ENCODE measurements at regions not wholly inside any gene's neighbourhood (a gene's known extent, or its start where the extent isn't known, plus 50 kb on each side); places are given as distances from the start of the nearest gene placed in this dataset.
A peak's percentile ranks its signal among the peaks of the same experiment; 100 is the strongest.

DNA sequence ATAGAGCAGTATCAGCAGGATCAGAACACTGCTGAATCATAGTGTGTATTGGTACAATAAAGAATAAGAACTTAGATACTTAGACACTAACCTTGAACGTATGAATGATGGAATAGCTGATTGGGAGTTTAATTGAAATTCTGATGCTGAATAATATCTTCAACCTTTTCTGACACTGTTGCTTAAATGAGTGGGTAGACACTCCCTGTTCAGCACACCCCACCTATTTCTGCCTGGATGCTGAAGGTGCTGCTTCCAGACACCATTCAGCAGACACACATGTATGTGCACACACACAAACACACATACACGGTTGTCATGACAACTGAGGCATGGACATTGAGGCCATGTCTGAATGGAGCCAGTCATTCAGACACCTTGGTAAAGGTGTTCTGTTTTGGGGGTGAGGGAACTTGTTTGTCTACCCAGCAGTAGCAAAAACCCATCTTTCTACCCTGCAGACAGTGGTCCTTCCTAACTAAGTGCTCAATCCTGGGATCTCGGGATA is 54.3 kb downstream of the TMEM215 start:
- DNase-seq (ENCODE audit: low read depth): no peak

DNA sequence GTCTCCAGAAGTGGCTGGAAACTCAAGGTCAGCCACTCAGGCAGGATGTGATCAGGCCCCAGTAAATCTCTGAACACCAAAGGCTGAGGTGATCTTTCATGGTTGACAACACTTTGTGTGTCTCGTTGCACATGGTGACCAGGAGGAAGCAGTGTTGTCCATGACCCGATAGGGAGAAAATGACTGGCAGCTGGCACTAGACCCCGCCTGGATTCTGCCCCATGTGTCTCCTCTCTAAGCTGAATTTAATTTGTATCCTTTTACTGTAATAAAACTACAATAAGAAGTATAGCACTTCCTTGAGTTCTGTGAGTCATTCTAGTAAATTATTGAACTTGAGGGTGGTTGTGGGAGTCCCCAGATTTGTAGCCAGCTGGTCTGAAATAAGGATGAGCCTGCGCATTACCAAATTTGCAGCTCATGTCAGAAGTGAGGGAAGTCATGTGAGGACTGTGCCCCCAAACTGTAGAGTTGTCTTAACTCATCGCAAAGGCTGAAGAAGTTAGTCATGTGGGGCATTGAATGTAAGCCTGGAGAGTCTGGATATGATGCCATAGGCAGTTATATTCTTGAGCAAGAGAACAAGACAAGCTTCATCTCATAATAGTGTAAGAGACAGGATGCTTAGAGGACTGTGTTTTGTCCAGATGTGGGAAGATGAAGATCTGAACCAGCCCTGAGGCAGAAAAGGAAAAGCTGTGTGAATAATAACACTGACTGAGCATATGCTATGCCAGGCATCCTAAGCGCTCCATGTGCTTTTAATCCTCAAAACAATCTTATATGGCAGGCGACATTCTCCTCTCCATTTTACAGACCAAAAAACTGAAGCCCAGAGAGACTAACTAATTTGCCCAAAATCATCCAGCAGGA is 55.9 kb downstream of the TMEM215 start:
- no peak for DNase-seq (ENCODE audit: low read depth)

DNA sequence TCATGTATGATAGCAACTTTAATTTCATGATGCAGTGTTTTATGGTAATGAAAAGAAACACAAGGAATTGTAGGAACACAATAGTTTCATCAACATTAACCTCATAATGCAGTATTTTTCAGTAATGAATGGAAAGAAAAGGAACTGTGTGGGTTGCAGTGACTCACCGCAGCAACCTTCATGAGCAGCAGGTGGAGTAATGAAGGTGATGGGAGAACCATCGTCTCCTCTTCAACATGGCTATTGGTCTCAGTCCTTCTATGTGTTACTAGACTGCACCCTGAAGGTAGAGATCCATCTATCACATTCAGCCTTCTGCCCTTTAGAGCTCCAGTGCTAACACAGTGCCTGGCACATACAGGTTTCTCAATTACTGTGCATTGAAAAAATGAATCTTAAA is 58.0 kb downstream of the TMEM215 start:
- no peak for DNase-seq (ENCODE audit: low read depth)

DNA sequence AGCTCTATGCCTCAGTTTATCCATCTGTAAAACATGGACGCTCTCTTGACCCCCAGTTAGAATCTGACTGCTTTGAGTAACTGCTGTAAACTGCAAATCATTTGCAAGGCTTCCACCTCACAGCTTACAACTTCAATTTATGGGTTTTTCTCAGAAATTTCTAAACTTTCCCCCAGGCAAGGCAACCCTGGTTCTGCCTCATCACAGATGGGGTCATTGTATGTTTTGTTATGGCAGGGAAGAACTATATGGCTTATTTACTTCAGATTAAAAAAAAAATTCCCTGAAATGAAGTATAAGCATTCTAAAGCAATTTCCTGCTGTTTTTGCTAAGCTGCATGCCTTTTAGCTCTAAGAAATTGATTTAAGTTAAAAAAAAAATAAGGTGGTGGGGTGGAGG is 60.0 kb downstream of the TMEM215 start:
- DNase-seq (ENCODE audit: low read depth): no peak

DNA sequence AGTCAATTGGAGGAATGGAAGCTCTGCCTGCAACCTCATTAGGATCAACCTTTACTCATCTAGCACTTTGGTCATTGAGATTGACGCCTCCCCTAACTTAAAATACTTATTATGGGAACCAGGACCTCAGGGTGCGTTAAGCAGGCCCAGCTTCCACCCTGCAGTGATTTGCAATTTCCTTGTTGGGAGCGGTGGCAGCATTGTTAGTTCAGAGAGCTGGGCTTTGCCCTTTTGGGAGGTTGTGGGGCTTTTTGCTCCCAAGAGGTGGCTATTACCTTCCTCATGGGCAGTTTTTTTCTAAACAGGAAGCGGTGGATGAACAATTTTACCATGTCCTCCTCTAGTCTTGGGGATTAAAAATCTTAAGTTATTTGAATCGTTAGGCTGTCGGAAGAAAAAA is 60.9 kb downstream of the TMEM215 start:
- DNase-seq (ENCODE audit: low read depth): no peak

DNA sequence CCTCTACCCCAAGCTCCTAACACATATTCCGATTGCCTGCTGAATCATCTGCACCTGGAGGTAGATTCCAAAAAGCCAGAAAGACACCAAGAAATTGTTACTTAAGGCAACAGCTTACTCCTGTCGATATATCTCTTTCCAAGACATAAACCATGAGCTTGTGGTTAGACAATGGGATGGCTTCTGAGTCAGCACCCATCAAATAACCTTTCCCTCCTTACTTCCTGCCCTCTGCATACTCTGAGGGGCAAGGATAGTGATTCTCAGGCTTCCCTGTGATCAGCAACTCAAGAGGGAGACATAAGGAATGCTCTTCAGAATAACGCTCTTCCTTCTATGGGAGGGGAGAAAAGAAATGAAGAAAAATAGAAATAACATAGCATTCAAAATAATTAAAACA is 70.9 kb downstream of the TMEM215 start:
- peak; percentile 55 for DNase-seq (ENCODE audit: low read depth)

DNA sequence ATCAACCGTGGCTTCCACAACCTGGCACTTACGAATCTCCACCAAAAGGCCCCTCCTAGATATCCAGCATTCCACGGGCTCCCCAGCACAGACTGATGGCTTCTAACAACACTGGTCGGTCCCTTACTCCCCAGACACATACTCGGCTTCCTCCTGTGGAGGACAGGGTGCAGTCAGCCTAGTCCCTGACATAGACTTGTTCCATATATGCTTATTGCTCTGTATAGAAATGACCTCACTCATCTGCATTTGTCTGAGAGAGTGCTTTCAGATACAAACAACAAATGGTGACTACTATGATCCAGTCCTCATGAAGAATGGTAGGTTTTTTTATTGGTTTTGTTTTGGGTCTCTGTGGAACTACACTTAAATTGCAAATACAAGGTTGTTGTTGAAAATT is 72.4 kb downstream of the TMEM215 start:
- no peak for DNase-seq (ENCODE audit: low read depth)

DNA sequence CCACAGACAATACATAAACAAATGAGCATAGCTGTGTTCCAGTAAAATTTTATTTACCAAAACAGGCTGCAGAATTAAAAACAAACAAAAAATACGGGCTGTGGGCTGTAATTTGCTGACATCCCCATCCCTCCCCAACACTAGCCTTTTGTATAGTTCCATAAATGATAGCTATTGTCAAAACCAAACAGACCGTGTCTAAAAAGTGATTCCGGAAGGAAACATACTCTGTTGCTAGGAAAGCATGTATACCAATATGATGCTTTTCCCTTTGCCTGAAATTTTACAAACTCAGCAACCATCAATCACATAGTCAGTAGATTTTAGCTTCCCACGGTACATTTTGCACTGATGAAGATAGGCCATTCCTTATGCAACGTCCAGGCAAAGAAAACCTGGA is 80.0 kb downstream of the TMEM215 start:
- DNase-seq (ENCODE audit: low read depth): no peak

DNA sequence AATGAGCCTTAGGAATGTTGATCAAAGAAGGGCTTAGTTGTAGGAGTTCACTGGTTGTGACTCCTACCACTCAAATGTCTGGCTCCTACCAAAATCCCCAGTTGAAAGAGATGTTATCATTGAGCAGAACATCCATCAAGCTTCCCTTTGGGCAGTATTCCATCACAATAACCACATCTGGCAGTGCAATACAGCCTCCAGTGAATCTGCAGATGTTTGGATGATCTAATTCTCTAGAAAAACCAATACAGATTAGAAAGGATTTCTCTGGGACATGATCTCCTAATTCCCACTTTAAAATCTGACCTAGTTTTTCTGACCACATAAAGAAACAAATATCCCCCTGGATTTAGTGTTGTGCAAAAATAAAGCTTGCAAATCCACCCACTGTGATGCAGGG is 81.6 kb downstream of the TMEM215 start:
- no peak for DNase-seq (ENCODE audit: low read depth)

DNA sequence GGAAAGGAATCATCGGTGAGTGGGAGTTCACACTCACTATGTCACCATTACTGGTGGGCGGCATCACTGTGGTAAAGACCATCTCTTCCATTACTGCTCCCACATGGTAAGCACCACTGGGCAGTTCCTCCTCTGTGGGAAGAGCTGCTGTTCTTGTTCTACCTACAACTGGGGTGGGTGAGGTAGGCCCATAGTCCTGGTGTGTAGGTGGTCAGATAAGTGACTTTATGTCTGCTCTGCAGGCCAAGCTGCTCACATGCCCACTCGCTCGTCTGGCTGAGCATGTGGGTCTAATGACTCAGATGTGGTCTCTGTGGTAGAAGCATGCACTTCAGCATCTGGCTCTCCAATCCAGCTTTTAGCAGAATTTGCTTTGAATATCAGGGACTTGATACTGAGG is 82.9 kb downstream of the TMEM215 start:
- no peak for DNase-seq (ENCODE audit: low read depth)

DNA sequence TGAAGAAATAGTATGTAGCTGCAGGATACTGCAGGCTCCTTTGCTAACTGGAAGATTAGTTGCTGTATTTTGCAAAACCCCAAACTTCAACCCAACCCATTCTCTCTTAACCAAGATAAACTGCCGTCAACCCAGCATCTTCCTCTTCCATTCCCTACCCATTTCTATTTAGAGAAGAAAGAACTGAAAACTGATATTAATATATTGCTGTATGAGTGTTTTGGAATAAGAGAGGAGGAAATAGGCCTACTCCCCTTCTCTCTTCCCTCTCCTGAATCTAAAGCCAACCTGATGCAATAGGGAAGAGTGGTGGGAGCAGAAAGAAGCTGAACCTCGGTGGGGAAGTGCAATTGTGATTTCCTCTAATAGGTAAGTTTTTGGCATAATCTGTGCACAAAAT is 83.7 kb downstream of the TMEM215 start:
- DNase-seq (ENCODE audit: low read depth): no peak

DNA sequence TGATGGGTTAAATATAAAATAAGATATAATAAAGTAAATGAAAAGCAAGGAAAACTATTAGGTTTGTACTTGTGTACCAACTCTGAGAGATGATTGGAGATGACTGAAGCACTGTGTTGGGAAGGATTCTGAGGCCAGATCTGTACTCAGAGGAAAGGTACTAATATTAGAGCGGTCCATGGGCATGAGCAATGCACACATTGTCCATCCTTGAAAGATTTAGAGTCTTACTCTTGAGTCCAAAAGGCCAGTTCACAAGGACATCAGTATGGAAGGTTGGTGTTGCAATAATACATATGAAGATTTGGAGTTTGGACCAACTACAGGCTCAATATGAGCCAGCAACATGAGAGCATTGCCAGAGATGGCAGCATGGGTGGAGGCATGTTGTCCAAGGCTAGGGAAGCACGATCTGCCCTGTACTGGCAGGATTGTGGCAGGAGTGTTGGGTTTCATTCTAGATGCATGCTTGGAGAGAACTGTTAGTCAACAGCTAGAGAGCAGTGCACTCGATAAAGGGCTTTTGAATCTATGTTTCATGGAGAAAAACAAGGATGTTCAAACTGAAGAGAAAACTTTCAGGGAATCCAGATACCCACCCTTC is 84.4 kb downstream of the TMEM215 start:
- DNase-seq (ENCODE audit: low read depth): no peak

DNA sequence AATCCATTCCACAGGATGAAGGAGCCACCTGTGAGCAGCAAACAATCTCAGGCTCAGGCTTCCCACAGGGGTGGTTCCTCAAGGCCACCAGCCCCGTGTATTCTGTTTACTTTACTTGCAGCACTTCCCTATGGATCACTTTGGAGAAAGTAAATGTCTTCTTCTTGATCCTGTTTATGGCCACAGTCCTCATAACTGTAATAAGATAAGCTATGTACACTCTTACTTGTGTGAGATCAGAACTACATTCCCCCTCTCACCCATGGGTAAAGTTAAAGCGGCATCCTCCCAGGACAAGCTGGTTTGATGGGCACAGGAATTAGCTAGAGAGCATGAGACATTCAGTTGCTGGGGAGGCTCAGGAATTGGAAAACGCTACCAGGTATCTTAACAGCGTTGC is 86.1 kb downstream of the TMEM215 start:
- DNase-seq (ENCODE audit: low read depth): no peak

DNA sequence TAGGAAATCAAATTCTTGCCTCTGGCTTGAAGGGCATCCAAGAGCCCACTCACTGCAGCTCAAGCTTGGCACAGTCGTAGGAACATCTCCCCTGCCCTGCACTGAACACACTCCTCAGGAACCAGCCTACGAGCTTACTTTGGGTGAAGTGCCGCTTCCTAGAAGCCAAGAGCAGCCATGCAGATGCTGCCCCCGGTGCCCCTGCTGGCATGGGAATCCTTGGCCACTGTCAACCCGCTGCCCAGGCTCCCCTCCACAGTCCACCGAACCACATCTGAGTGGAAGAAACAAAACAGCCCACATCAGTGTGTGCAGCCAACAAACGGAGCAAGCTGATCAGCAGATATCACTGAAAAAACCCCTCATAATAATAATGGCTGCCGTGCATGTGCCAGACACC is 89.8 kb downstream of the TMEM215 start:
- DNase-seq (ENCODE audit: low read depth): no peak

DNA sequence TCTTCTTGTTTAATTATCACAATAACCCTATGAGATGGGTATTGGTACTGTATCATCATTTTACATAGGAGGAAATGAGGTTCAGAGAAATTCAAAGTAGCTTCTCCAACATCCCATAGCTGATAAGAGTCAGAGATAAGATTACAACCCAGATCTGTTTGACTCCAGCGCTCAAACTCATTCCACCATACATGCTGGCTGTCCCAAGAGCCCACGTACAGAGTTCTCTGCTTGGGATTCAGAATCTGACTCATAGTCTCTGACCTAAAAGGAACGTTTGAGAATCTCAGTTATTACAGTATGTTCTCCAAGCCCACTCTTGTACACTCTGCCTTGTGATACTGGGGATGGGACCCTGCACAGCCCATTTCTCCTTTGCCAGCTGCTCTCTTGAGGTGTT is 90.2 kb downstream of the TMEM215 start:
- no peak for DNase-seq (ENCODE audit: low read depth)

DNA sequence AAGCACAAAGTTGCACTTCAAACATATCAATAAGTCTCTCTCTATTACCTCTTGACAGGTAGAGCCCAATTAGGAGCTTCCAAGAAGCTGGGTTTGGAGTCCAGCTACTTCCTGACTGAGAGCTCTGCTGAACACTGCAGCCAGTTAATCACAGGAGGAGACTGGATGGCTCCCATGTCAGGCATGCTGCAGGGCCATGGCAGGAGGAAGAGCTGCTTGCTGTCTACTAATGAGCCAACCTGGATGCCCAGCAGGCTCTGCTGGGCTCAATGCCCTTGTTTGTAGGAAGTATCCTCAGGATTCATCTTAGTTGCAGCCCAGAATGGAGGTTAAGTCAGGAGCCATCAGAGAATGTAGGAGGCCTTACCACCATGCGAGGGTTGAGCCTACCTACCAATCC is 91.9 kb downstream of the TMEM215 start:
- DNase-seq (ENCODE audit: low read depth): no peak

DNA sequence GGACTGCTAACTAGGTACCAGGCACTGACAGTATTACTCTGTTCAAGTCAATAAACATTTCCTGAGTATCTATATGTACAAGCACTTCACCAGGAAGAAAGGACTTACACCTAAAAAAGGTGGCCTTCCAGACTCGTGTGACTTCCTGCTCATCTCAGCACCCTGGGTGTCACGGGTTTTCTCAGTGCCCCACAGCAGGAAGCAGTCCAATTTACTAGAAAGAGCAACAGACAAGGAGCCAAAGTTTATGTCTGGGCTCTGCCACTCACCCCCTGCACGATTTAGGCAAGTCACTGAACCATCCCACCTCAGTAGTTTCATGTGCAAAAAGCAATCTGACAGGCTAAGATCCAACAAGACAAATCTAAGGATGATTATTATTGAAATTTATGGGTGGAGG is 92.4 kb downstream of the TMEM215 start:
- DNase-seq (ENCODE audit: low read depth): no peak

DNA sequence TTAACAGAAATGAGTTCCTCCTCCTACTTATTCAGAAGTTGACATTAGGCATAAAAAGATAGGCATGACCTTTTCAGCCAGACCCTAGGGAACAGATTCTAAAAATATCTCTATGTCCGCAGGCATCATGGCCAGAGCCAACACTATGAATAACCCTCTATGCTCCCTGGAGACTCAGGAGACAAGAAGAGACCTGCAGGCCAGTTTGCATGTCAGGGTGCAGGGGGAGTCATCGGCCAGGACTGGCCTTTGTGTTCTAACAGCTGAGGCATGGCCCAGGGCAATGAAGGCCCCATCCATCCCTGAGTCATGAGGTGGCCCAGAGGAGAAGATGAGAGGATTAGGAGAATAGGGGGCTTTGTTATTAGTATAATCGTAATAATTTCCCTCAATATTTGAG is 93.8 kb downstream of the TMEM215 start:
- DNase-seq (ENCODE audit: low read depth): no peak

DNA sequence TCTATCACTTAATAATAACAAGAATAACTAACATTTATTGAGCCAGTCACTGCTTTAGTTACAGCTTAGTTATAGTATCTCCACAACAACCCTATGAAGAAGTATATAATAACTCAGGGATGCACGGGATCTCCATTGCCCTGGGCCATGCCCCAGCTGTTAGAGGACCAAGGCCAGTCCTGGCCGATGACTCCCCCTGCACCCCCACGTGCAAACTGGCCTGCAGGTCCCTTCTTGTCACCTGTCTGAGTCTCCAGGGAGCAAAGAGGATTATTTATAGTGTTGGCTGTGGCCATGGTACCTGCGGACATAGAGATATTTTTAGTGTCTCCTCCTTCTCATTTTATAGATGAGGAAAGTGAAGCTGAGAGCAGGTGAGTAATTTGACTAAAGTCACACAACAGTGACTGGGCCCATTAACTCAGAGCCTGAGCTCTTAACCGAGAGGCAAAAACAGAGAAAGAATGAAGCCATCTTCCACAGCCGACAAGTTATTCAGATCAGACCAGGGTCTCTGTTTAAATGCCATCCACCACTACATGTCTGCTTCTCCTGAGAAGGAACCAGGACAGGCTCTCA is 94.4 kb downstream of the TMEM215 start:
- no peak for DNase-seq (ENCODE audit: low read depth)

DNA sequence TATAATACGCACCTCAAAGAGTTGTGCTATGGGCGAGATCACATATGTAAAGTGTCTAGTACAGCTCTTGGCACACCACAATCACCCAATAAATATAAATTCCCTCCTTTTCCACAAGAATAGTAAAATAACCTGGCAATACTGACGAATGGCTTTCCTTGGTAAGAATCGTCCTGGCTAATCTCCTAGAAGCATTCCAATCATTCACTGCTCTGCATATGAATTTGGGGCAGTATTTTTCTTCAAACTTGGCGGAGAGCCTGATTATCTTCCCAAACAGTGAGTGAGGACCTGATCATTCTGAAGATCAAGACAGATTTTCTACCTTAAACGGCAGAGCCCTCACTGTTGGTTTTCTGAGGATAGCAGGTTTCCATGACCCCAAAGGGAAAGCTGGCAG is 96.0 kb downstream of the TMEM215 start:
- DNase-seq (ENCODE audit: low read depth): no peak

DNA sequence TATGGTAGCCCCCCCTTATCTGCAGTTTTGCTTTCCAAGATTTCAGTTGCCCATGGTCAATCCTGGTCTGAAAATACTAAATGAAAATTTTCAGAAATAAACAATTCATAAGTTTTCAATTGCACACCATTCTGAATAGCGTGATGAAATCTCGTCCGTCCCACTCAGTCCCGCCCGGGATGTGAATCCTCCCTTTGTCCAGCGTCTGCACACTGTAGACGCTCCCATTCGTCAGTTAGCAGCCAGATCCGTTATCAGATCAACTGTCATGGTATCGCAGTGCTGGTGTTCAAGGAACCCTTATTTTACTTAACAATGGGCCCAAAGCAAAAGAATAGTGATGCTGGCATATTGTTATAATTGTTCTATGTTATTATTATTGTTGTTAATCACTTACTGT is 98.6 kb downstream of the TMEM215 start:
- DNase-seq (ENCODE audit: low read depth): no peak

DNA sequence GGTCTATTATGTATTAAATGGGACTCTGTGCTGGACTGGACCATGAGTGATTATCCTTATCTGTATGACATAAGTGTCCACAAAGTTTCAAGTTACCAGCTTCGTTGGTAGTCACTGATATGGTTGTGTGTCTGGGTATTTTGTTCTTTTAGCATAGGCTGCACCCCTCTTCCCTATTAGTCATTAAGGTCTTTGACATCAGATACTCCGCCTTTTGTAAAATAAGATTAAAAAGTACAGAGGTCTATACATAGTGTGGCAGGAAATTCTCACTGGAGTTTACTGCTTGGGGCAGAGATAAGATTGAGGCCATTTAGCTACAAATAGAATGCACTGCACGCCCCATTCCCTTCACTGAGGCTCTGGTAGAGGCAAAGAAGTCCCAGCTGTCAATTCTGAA is 99.4 kb downstream of the TMEM215 start:
- no peak for DNase-seq (ENCODE audit: low read depth)

DNA sequence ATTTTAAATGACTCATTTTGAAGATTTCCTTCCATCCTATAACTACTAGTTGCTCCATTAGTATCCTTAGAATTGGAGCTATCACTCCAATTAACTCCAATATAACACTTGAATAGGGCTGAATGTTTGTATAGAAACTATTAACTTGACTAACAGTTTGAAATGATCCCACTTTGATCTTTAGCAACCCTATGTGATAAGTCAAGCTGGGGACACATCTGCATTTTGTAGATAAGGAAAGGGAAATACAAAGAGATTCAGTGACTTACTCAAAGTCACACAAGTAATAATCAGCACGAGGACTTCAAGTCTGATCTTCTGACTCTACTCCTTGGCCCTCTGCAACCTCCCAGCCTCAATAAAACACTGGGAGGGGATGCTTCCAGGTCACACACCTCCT is 101.1 kb downstream of the TMEM215 start:
- no peak for DNase-seq (ENCODE audit: low read depth)
